ENCODE measurements at regions not wholly inside any gene's neighbourhood (a gene's known extent, or its start where the extent isn't known, plus 50 kb on each side); places are given as distances from the start of the nearest gene placed in this dataset.

DNA sequence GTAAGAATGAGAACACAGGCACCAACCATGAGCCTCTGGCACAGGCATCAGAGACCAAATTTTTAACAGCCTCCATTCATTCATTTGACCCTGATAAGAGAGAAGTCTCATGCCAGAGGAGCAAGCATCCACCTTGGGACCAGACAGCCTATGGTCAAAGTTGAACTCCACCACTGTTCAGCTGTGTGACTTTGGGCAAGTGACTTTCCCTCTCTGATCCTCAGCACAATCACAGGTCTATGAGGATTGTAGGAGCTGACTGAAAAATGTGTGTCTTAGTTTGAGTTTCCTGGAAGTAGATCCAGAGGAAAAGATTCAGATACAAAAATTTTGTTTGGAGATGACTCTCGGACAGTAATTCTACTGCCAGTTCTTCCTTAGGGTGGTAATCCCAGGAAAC, 645.1 kb upstream of the DEFB115 start:
- TF ChIP-seq, protein P1, sequence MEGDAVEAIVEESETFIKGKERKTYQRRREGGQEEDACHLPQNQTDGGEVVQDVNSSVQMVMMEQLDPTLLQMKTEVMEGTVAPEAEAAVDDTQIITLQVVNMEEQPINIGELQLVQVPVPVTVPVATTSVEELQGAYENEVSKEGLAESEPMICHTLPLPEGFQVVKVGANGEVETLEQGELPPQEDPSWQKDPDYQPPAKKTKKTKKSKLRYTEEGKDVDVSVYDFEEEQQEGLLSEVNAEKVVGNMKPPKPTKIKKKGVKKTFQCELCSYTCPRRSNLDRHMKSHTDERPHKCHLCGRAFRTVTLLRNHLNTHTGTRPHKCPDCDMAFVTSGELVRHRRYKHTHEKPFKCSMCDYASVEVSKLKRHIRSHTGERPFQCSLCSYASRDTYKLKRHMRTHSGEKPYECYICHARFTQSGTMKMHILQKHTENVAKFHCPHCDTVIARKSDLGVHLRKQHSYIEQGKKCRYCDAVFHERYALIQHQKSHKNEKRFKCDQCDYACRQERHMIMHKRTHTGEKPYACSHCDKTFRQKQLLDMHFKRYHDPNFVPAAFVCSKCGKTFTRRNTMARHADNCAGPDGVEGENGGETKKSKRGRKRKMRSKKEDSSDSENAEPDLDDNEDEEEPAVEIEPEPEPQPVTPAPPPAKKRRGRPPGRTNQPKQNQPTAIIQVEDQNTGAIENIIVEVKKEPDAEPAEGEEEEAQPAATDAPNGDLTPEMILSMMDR (IDR thresholded peaks at IDR 0.05), result no peak
- no peak for TF ChIP-seq POLR2A (IDR thresholded peaks at IDR 0.05)
